NCI-H446 (cell line): ENCODE measurements at regions not wholly inside any gene's neighbourhood (a gene's known extent, or its start where the extent isn't known, plus 50 kb on each side); places are given as distances from the start of the nearest gene placed in this dataset.
"Not testable (repeated sequence)": the region's sequence is repeated elsewhere in the genome, so short reads cannot be mapped to it uniquely, and the experiment has no call there.

Source experiments
- DNase-seq, 2 experiments: peaks; one replicate each; lab custom pipeline; 2025; lab: John Stamatoyannopoulos, UW

DNA sequence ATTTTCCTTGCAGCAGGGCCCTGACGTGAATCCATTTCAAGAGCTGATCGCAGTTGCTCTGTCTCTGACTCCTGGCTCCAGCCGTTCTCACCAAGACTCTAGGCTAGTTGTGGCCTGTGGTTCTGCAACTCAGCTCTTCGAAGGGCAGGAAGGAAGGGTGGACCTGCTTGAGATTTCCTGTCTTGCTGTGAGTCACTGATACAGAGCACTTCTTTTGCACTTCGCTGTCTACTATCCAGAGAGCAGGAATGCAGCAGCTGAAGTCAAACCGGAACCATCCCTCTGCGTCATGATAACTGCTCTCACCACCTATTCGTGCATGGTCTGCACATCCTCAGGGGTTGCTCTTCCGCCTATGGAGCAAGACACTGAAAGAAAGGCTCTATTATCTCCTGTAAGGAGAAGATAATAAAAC is 59.7 kb downstream of the RAP2B start:
- no peak for DNase-seq

DNA sequence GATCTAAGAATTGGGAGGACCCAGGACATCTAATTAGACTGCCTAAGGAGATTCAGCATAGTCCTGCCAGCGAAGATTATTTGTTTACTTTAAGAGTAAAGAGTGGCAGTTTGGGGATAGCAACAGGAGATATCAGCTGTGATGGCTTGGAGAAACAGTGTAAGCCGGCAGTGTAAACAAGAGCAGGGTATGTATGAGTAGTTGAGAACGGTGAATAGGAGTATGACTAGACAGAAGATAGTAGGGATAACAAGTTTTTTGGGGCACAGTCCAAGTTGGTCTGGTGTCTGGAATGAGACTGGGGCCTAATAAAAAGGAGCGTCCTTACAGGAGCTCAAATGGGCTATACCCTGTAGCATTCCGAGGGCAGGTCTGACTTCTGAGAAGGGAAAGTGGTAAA is 64.9 kb downstream of the RAP2B start:
- DNase-seq = not testable (repeated sequence)

DNA sequence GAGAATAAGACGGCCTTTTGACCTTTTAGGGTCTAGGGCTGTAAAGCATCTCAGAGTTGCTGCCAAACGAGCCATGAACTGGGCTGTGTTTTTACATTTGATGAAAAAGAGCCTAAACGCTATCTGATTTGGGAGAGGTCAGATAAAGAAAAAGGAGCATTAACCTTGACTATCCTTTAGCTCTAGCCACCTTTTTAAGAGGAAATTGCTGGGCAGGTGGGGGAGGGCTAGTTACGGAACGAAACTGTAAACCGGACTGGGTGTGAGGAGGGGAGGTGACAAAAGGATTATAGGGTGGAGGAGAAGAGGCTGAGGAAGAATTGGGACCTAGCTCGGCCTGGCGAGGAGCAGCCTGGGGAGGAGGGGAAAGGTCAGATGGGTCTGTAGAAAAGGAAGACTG is 68.4 kb downstream of the RAP2B start:
- DNase-seq = not testable (repeated sequence)

DNA sequence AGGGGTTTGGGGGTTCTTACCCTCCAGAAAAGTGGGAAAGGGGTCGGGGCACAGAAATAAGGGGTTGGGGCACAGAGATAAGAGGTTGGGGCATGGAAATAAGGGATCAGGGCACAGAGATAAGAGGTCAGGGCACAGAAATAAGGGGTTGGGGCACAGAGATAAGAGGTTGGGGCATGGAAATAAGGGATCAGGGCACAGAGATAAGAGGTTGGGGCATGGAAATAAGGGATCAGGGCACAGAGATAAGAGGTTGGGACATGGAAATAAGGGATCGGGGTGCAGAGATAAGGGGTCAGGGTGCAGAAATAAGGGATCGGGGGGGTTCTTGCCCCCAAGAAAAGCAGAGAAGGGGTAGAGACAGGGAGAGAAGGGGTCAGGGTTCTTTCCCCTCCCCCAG is 69.2 kb downstream of the RAP2B start:
- not testable (repeated sequence) for DNase-seq

DNA sequence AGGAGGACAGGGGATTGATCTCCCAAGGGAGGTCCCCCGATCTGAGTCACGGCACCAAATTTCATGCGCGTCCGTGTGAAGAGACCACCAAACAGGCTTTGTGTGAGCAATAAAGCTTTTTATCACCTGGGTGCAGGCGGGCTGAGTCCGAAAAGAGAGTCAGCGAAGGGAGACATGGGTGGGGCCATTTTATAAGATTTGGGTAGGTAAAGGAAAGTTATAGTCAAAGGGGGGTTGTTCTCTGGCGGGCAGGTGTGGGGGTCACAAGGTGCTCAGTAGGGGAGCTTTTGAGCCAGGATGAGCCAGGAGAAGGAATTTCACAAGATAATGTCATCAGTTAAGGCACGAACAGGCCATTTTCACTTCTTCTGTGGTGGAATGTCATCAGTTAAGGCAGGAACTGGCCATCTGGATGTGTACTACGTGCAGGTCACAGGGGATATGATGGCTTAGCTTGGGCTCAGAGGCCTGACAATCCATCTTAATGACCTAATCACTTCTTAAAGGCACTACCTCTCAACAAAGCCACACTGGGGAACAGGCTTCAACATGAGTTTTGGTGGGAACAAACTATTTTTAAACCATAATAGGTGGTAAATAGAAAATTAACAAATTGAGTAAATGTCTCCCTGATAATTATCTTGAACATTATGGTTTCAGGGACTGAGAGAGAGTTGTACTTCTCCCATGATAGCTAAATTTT is 70.2 kb downstream of the RAP2B start:
- not testable (repeated sequence) for DNase-seq

DNA sequence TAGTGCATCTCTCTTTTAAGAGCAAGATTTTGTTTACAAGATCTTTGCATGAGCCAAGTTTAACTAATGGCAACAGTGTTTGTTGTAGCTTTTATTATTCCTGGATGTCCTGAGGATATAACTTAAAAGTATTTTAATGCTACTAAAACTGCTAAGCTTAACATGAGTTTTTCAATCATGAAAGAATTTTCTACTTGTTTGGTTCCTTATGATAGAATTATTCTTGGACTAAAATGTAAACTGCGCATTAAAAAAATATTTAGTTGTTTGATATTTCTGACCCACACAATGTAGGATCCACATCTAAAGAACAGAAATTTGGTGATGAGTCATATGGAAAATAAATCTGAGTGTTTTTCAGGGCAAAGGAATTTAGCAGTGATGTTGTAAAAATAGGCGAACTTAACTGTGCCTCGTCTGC is 70.8 kb downstream of the RAP2B start:
- DNase-seq = no peak

DNA sequence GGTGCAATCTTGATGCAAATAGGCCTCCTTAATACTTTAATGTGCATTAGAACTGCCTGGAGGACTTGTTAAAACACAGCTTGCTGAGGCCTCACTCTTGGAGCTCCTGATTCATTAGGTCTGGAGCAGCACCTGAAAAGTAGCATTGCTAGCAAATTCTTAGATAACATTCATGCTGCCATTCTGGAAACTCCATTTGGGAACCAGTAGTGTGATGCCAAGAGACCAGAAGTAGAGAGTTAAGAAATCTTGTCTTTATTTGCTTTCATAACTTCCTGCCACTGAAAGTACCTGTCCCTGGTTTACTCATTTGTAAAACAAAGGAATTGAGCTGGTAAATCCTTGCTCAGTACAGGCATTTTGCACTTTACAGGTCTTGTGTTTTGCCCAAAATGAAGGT is 72.0 kb downstream of the RAP2B start:
- no peak for DNase-seq

DNA sequence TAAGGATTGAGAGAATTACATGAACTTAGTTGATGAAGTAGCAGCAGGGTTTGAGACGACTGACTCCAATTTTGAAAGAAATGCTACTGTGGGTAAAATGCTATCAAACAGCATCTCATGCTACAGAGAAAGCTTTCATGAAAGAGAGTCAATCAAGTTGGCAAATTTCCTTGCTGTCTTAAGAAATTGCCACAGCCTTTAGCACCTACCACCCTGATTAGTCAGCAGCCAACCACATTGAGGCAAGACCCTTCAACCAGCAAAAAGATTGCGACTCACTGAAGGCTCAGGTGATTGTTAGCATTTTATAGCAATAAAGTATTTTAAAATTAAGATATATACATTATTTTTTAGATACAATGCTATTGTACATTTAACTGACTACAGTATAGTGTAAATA is 80.9 kb downstream of the RAP2B start:
- no peak for DNase-seq

DNA sequence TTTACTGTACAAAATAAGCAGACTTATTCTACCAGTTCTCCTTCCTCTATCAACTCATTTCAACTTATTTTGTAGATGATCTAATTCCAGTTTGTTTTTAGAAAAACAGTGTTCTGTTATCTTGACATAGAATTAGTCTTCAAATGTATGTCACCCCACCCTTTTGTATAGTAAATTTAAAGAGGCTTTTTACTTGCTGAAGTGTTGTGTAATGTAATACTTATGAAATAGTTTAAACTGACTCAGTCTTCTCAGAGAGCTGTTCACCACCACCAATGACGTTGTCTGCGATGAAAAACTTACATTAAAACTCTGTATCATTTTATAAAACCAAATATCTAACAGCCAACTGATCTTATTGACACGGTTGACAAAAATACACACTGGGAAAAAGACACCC is 82.9 kb downstream of the RAP2B start:
- no peak for DNase-seq

DNA sequence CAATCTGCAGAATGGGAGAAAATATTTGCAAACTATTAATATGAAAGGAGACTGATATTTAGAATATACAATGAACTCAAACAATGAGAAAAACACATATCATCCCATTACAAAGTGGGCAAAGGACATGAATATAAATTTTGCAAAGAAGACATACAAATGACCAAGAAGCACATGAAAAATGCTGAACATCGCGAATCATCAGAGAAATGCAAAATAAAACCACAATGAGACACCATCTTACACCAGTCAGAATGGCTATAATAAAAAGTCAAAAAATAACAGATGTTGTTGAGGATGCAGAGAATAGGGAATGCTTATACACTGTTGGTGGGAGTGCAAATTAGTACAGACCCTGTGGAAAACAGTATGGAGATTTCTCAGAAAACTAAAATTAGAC is 83.6 kb downstream of the RAP2B start:
- no peak for DNase-seq

DNA sequence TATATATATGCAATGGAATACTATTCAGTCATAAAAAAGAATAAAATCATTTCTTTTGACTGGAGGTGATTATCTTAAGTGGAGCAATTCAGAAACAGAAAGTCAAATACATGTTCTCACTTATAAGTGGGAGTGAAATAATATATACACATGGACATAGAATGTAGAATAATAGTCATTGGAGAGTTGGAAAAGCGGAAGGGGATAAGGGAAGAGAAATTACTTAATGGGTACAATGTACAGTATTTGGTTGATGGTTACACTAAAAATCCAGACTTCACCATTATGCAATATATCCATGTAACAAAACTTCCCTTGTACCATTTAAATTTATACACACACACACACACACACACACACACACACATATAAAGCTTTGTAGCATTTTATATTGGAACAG is 84.3 kb downstream of the RAP2B start:
- no peak for DNase-seq

DNA sequence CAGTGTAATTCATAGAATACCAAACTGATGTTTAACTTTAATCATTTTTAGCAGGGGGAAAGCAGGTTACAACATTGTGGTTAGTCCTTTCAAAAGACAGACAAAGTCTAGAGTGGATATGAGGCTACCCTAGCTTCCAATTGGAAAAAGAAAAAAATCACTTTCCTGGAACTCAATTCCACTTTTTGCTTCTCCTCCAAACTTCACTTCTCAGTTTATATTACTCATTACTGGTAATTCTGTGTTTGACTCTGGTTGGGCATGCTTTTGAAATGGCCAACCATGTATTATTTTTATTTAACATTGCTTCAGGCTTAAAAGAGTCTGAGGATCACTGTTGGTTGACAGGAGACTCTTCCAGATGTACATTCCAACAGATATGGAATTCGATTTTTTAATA is 84.8 kb downstream of the RAP2B start:
- DNase-seq = no peak

DNA sequence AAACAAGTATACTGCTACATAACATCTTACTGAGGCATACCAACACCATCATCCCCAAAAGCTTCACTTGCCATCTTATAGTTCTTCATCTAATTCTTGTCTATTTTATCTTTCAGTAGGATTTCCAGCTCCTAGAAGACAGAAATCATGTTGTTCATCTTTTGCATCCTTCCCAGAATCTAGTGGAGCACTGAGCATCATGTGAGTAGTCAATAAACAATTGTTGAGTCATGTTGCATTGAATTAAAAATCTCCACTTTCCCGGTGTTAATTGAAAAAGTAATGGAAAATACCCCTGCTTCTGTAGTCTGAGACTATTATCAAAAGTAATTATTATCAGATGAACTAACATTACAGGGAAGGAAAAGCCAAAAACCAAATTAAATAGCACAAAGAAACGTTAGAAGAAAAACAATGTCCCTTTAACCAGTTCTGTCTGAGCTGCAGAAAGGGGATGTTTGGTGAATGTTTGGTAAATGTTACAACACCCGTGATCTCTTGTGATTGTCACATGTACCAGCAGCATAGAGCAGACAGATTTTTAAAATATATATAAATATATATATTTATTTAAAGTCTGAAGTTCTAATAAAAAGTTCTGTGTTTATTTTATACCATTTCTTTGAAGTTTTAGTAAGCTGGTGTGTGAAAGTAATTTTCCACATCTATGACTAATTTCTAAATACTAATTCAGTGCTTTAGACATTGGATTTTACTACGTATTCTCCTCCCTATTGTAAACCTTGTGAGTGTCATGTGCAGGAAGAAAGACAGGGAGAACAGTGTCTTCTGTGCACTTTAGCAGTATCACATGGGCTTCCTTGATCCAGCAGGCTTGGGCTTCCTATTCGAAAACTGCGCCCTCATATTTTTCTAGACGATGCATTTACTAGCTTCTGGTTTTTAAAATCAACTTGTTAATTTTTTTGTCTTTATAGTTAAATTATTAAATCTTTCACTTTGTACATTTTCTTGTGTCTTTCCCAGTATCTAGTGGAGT is 85.6 kb downstream of the RAP2B start:
- DNase-seq = no peak

DNA sequence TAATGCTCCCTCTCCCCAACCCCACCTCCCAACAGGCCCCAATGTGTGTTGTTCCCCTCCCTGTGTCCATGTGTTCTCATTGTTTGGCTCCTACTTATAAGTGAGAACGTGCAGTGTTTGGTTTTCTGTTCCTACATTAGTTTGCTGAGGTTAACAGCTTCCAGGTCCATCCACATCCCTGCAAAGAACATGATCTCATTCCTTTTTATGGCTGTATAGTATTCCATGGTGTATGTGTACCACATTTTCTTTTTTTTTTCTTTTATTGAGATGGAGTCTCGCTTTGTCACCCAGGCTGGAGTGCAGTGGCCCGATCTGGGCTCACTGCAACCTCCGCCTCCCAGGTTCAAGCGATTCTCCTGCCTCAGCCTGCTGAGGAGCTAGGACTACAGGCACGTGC is 86.8 kb downstream of the RAP2B start:
- DNase-seq = not testable (repeated sequence)

DNA sequence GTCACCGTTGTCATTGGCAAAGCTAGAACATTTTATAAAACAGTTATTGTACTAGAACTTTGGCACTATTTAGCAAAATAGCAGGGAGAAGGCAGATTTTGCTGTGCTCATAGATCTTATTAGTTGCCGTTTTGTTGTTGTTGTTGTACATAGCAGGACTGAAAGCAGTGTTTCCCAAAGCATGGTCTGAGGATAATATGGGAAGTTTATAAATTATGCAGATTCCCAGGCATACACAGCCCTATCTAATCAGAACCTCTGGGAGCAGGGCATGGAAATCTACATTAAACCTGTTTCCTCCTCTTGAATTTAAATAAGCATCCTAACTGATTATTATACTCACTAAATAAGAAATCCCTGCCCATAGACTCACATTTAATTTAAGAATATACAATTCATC is 87.9 kb downstream of the RAP2B start:
- no peak for DNase-seq

DNA sequence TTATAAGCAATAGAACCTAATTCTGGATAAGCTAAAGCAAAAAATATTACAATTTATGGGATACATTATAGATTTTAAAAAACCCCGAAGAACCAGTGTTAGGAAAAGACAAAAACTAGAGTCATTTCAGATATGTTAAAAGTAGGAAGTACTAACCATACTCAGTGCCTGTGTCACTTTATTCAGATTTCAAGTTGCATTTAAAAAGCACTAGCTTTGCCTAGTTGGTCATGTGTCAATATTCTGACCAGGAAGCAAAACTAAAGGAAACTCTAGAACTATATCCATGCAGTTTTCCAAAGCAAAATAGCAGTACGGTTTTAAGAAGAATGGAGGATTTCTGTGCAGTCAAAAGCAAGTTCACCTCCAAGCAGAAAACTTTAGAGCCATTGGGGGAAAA is 88.4 kb downstream of the RAP2B start:
- no peak for DNase-seq

DNA sequence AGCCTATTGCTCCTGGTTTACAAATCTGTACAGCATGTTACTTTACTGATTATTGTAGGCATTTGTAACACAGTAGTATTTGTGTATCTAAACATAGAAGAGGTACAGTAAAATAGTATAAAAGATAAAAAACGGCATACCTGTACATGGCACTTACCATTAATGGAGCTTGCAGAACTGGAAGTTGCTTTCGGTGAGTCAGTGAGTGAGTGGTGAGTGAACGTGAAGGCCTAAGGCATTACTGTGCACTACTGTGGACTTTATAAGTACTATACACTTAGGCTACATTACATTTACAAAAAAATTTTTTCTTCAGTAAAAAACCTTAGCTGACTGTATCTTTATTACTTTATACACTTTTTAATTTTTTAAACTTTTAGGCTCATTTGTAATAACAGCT is 90.9 kb downstream of the RAP2B start:
- DNase-seq = no peak

DNA sequence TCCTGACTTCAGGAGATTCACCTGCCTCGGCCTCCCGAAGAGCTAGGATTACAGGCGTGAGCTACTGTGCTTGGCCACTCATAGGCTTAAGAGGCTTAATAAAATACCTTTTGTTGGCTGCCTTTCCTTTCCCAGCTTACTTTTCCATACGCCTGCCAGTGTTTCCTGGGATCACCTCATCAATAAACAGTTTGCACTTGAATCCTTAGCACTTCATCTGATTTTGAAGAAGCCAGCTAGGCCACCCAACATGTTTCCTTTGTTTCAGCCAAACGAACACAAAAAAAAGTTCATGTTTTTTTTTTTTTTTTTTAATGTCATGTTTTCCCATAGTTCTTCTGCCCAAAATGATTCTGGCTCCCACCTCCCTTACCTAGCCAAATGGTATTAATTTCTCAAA is 92.3 kb downstream of the RAP2B start:
- no peak for DNase-seq

DNA sequence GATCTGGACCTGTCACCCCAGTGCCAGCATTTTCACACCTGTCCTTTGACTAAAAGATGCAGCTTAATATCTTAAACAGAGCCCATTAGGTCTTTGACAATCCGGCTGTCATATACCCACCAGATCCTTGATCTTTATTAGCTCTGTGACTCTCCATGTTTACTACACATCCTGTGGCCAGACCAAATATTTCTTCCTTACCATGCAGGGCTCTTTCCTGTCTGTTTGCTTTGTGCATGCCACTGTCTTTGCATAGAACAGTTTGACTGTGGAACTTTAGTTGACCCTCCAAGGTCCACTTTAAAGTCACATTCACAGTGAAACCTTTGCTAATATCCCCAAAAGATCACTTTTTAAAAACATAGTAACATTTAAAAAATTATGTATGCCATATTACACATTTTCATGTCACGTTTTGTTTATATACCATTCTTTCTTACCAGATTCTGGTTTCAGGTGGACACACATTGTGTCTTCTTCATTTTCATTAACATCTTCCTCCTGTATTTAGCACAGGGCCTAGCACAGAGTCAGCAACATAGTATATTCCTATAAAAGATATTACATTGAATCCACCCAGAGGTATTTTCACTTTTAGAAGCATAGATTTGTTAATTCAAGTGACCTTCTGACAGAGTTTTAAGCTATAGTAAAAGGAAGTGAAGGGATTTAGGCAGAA is 95.8 kb downstream of the RAP2B start:
- DNase-seq = no peak

DNA sequence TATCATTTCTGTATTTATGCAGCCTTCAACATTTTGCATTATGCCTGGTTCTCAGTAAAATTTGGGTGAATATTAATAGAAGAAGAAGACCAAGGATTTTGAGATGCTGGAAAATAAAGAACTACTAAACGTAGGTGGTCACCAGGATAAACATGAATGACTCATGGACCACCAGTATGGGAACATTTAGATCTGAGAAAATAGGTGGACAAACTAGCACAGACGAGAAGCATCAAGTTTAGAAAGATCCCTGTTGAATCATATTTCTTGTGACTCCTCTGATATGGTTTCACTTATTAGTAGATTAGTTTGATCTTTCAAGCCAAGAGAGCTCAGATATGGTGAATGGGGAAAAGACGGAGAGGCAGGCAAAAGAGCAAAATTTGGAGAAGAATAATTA is 97.9 kb downstream of the RAP2B start:
- no peak for DNase-seq

DNA sequence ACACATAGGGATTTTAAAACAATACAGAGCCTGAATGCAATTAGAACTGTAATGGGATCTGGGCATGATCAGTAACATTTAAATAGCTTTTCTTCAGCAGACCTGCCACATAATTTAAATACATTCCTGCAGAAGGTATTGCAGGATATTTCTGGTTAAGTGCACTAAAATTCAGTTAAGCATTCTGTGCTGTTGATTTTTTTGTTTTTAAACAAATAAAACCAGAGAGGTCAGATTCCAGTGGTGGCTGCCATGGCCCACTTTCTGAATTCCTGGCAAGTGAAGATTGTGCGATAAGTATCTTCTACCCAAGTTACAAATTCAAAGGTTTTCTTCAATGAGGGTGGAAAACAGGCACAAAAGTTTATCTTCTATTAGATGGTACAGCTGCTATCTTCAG is 98.7 kb downstream of the RAP2B start:
- DNase-seq = no peak

DNA sequence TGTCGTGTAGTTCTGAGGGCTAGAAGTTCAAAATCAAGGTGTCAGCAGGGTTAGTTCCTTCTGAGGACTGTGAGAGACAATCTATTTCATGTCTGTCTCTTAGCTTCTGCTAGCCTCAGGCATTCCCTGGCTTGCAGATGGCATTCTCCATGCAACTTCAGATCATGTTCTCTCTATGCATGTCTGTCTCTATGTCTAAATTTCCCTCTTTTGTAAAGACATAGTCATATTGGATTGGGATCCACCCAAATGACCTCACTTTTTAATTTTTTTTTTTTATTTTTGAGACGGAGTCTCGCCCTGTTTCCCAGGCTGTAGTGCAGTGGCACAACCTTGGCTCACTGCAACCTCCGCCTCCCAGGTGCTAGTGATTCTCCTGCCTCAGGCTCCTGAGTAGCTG is 104.6 kb downstream of the RAP2B start:
- no peak for DNase-seq
